Progenitor cell of endocrine pancreas (in vitro differentiated cells): ENCODE measurements at regions not wholly inside any gene's neighbourhood (a gene's known extent, or its start where the extent isn't known, plus 50 kb on each side); places are given as distances from the start of the nearest gene placed in this dataset.

Source experiments
- DNase-seq: peaks from one replicate; pipeline ENCODE4 v3.0.0; 2021; ENCODE audit warnings: low spot score; ENCODE audit not compliant: unreplicated experiment
- H3K27ac Mint-ChIP-seq: 2 replicates; pipeline ENCODE4 v1.8.0; 2021; ENCODE audit warnings: mild to moderate bottlenecking, moderate library complexity, mixed read lengths
- H3K27me3 Mint-ChIP-seq: 2 replicates; pipeline ENCODE4 v1.8.0; 2021; ENCODE audit warnings: mixed read lengths
- H3K36me3 Mint-ChIP-seq: 2 replicates; pipeline ENCODE4 v1.8.0; 2022; ENCODE audit warnings: mixed read lengths; ENCODE audit not compliant: insufficient read depth
- H3K4me1 Mint-ChIP-seq: 2 replicates; pipeline ENCODE4 v1.8.0; 2021; ENCODE audit warnings: low read depth, mixed read lengths
- H3K4me3 Mint-ChIP-seq: 2 replicates; pipeline ENCODE4 v1.8.0; 2021; ENCODE audit warnings: low read depth, mild to moderate bottlenecking, moderate library complexity, mixed read lengths
- H3K9me3 Mint-ChIP-seq: 2 replicates; pipeline ENCODE4 v1.8.0; 2021; ENCODE audit warnings: low read depth, mixed read lengths
- TF ChIP-seq, protein P1 (sequence below): fragments of 200-600 bp; sonication (generic); IDR thresholded peaks from one replicate; pipeline ENCODE4 v1.5.0; 2021; ENCODE audit warnings: antibody characterized with exemption, mild to moderate bottlenecking; ENCODE audit not compliant: unreplicated experiment

- no peak for DNase-seq
- no peaks in the 10 kb centered on the region for H3K36me3 Mint-ChIP-seq
- TF ChIP-seq, protein P1, sequence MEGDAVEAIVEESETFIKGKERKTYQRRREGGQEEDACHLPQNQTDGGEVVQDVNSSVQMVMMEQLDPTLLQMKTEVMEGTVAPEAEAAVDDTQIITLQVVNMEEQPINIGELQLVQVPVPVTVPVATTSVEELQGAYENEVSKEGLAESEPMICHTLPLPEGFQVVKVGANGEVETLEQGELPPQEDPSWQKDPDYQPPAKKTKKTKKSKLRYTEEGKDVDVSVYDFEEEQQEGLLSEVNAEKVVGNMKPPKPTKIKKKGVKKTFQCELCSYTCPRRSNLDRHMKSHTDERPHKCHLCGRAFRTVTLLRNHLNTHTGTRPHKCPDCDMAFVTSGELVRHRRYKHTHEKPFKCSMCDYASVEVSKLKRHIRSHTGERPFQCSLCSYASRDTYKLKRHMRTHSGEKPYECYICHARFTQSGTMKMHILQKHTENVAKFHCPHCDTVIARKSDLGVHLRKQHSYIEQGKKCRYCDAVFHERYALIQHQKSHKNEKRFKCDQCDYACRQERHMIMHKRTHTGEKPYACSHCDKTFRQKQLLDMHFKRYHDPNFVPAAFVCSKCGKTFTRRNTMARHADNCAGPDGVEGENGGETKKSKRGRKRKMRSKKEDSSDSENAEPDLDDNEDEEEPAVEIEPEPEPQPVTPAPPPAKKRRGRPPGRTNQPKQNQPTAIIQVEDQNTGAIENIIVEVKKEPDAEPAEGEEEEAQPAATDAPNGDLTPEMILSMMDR, result no peak
- H3K9me3 Mint-ChIP-seq, result no peaks in the 10 kb centered on the region
- peaks cover 52% of the 10 kb centered on the region for H3K4me1 Mint-ChIP-seq
- no peak overlapping the region for H3K27ac Mint-ChIP-seq
- H3K27me3 Mint-ChIP-seq, result no peaks in the 10 kb centered on the region
- H3K4me3 Mint-ChIP-seq, result no peak overlapping the region
These were observed 147.2 kb downstream of the VEGFA start for GRCh38 chr6:43916924-43917877.

- no peak for DNase-seq
- H3K27me3 Mint-ChIP-seq, result no peaks in the 10 kb centered on the region
- no peaks in the 10 kb centered on the region for H3K36me3 Mint-ChIP-seq
- peak overlapping the region; percentile 84 for H3K27ac Mint-ChIP-seq
- peaks cover 54% of the 10 kb centered on the region for H3K4me1 Mint-ChIP-seq
- no peak overlapping the region for H3K4me3 Mint-ChIP-seq
- TF ChIP-seq, protein P1, result no peak
- no peaks in the 10 kb centered on the region for H3K9me3 Mint-ChIP-seq
These were observed 146.2 kb downstream of the VEGFA start for GRCh38 chr6:43915986-43916923.

DNA sequence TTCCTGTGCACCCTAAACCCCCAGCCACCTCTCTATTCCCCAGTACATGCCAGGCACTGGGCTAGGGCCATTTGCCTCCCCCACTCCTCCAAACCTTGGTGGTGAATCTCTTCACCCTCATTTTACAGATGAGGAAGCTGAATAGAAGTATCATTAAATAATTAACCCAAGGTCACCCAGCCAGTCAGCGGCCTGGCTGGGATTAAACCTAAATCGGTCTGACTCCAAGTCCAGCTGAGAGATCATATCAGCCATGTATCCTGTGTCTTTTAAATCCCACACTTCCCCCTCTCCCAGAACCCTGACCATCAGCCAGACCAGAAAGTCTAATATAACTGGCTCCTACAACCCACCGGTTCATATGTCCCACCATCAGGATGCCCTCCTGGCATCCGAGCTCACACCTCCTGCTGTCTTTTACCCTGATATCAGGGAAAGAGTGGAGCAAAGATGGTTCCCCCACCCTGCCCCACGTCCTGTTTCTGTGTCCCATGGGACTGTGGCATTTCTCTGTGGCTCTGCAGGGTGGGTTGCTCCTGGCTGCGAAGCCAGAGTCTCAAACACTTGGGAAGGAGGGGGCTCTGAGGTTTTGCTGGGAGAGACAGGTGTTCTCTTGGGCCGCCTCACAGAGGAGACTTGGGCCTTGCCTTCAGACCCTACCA lies 145.3 kb downstream of the VEGFA start:
- no peak overlapping the region for H3K4me3 Mint-ChIP-seq

DNA sequence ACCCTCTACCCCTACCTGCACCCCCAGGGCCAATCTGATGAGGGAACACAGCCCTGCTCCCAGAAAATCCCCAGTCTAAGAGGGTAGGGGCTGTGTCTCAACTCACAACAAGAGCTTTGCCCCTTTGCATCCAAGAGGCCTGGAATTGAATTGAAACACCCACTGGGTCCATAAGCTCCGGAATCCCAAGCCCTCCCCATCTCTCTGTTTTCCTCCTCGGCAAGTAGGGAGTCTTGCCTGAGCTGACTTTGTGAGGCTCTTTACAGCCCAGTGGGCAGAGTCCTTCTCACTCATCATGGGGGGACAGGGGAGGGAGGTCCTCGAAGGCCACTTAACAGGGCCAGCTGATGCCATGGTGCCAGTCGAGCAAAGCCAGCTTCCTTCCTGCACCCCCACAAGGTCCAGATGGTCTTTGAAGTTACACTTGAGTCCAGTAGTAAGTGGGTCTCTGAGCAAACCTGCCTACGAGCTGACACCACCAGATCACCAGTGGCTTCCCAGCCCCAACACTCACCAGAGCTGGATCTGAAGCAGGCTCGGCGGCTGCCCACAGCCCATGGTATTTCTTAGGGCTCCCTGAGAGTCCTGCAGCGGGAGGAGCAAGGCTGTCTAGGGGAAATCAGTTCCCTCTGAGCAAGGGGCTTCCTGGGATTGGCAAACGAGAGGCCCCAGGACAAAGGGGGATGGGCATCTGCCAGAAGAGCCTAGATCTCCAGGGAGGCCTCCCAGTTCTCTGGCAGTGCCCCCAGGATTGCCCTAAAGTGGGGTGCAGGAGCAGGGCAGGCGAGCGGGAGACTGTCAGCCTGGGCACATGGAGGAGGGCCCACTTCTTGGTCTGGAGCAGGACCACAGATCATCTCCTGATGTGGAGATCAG lies 144.5 kb downstream of the VEGFA start:
- Mint-ChIP-seq H3K27ac (peak overlapping the region; percentile 52), H3K4me3 (no peak overlapping the region), H3K27me3 (no peaks in the 10 kb centered on the region), H3K9me3 (no peaks in the 10 kb centered on the region), H3K36me3 (no peaks in the 10 kb centered on the region), H3K4me1 (peaks cover 51% of the 10 kb centered on the region)
- no peak for DNase-seq
- TF ChIP-seq, protein P1, result no peak

More for the DNA sequence above, 145.3 kb downstream of the VEGFA start:
- H3K27ac Mint-ChIP-seq, result peak overlapping the region; percentile 72
- H3K4me1 Mint-ChIP-seq, result peaks cover 55% of the 10 kb centered on the region
- no peaks in the 10 kb centered on the region for H3K36me3 Mint-ChIP-seq
- no peak for DNase-seq
- no peaks in the 10 kb centered on the region for H3K27me3 Mint-ChIP-seq
- no peaks in the 10 kb centered on the region for H3K9me3 Mint-ChIP-seq
- TF ChIP-seq, protein P1, result no peak
